ENCODE measurements at regions not wholly inside any gene's neighbourhood (a gene's known extent, or its start where the extent isn't known, plus 50 kb on each side); places are given as distances from the start of the nearest gene placed in this dataset.

- H2AFZ ChIP-seq = no peak overlapping the region
- 59 to 61% methylated on average over 22 of the region's 22 CpGs for WGBS, 2 experiments (ENCODE audit: low coverage in 1 of 2, low lambda C conversion rate in 2 of 2, missing lambda C conversion rate in 2 of 2)
- no peaks in the 10 kb centered on the region for H3K36me3 ChIP-seq (ENCODE audit: low read depth)
- no peak overlapping the region for H3K4me3 ChIP-seq
- H3K9me2 ChIP-seq (ENCODE audit: insufficient read depth) = no peaks in the 10 kb centered on the region
- H3K9me3 ChIP-seq (ENCODE audit: low read depth) = no peaks in the 10 kb centered on the region
- no peaks in the 10 kb centered on the region for H3K4me1 ChIP-seq (ENCODE audit: insufficient read depth)
- no peaks in the 10 kb centered on the region for H3F3A ChIP-seq (ENCODE audit: insufficient read depth)
- no peak overlapping the region for H3K27ac ChIP-seq
- no peaks in the 10 kb centered on the region for H4K20me1 ChIP-seq (ENCODE audit: insufficient read depth)
- no peak overlapping the region for H3K9ac ChIP-seq
- no peak overlapping the region for H3K4me2 ChIP-seq (ENCODE audit: unreplicated experiment)
- DNase-seq = no peak
- in situ Hi-C loops (cut with MboI) = no loop called here
- no peaks in the 10 kb centered on the region for H3K79me2 ChIP-seq (ENCODE audit: insufficient read depth)
- H3K27me3 ChIP-seq (replicated peaks; ENCODE audit: insufficient read depth) = peaks cover 14% of the 10 kb centered on the region
- no peak for TF ChIP-seq EZH2phosphoT487 (IDR thresholded peaks at IDR 0.05; ENCODE audit: insufficient read depth, low read depth)
- TF ChIP-seq EZH2 (IDR thresholded peaks at IDR 0.05; ENCODE audit: insufficient read depth, poor library complexity, severe bottlenecking) = no peak
Measured at GRCh38 chr3:13194285-13195209, 121.3 kb upstream of the IQSEC1 start.

GRCh38 chr3:13193320-13194284 is 120.4 kb upstream of the IQSEC1 start:
- 43 to 47% methylated on average over 17 of the region's 17 CpGs for WGBS, 2 experiments (ENCODE audit: low coverage in 1 of 2, low lambda C conversion rate in 2 of 2, missing lambda C conversion rate in 2 of 2)
- Histone ChIP-seq H3K9me2 (ENCODE audit: insufficient read depth) (no peaks in the 10 kb centered on the region), H3K9ac (no peak overlapping the region), H3K79me2 (ENCODE audit: insufficient read depth) (no peaks in the 10 kb centered on the region), H3F3A (ENCODE audit: insufficient read depth) (no peaks in the 10 kb centered on the region), H3K4me1 (ENCODE audit: insufficient read depth) (no peaks in the 10 kb centered on the region), H2AFZ (no peak overlapping the region), H3K36me3 (ENCODE audit: low read depth) (no peaks in the 10 kb centered on the region), H3K27ac (no peak overlapping the region), H4K20me1 (ENCODE audit: insufficient read depth) (no peaks in the 10 kb centered on the region), H3K27me3 (replicated peaks; ENCODE audit: insufficient read depth) (peaks cover 14% of the 10 kb centered on the region), H3K9me3 (ENCODE audit: low read depth) (no peaks in the 10 kb centered on the region), H3K4me3 (no peak overlapping the region), H3K4me2 (ENCODE audit: unreplicated experiment) (no peak overlapping the region)
- no peak for DNase-seq
- in situ Hi-C loops (cut with MboI) = no loop called here
- TF ChIP-seq EZH2 (IDR thresholded peaks at IDR 0.05; ENCODE audit: insufficient read depth, poor library complexity, severe bottlenecking) (no peak), EZH2phosphoT487 (IDR thresholded peaks at IDR 0.05; ENCODE audit: insufficient read depth, low read depth) (no peak)

- H3F3A ChIP-seq (ENCODE audit: insufficient read depth) = no peaks in the 10 kb centered on the region
- no peak overlapping the region for H2AFZ ChIP-seq
- H3K79me2 ChIP-seq (ENCODE audit: insufficient read depth) = no peaks in the 10 kb centered on the region
- H3K4me2 ChIP-seq (ENCODE audit: unreplicated experiment) = no peak overlapping the region
- DNase-seq = peak; percentile 34
- H4K20me1 ChIP-seq (ENCODE audit: insufficient read depth) = no peaks in the 10 kb centered on the region
- WGBS, 2 experiments (ENCODE audit: low coverage in 1 of 2, low lambda C conversion rate in 2 of 2, missing lambda C conversion rate in 2 of 2) = 61 to 66% methylated on average over 16 of the region's 16 CpGs
- TF ChIP-seq EZH2 (IDR thresholded peaks at IDR 0.05; ENCODE audit: insufficient read depth, poor library complexity, severe bottlenecking) (no peak), EZH2phosphoT487 (IDR thresholded peaks at IDR 0.05; ENCODE audit: insufficient read depth, low read depth) (no peak)
- no peak overlapping the region for H3K9ac ChIP-seq
- no peaks in the 10 kb centered on the region for H3K9me3 ChIP-seq (ENCODE audit: low read depth)
- H3K4me3 ChIP-seq = no peak overlapping the region
- in situ Hi-C loops (cut with MboI) = no loop called here
- no peak overlapping the region for H3K27ac ChIP-seq
- H3K27me3 ChIP-seq (replicated peaks; ENCODE audit: insufficient read depth) = peaks cover 14% of the 10 kb centered on the region
- no peaks in the 10 kb centered on the region for H3K4me1 ChIP-seq (ENCODE audit: insufficient read depth)
- no peaks in the 10 kb centered on the region for H3K9me2 ChIP-seq (ENCODE audit: insufficient read depth)
- H3K36me3 ChIP-seq (ENCODE audit: low read depth) = no peaks in the 10 kb centered on the region
Measured at GRCh38 chr3:13192471-13193213, 119.4 kb upstream of the IQSEC1 start.

- DNase-seq = no peak
- H3K79me2 ChIP-seq (ENCODE audit: insufficient read depth) = no peaks in the 10 kb centered on the region
- H3K9me3 ChIP-seq (ENCODE audit: low read depth) = no peaks in the 10 kb centered on the region
- in situ Hi-C loops (cut with MboI) = no loop called here
- no peak overlapping the region for H3K27ac ChIP-seq
- no peak overlapping the region for H2AFZ ChIP-seq
- no peaks in the 10 kb centered on the region for H3F3A ChIP-seq (ENCODE audit: insufficient read depth)
- peaks cover 11% of the 10 kb centered on the region for H3K27me3 ChIP-seq (replicated peaks; ENCODE audit: insufficient read depth)
- WGBS, 2 experiments (ENCODE audit: low coverage in 1 of 2, low lambda C conversion rate in 2 of 2, missing lambda C conversion rate in 2 of 2) = 51 to 58% methylated on average over 12 of the region's 12 CpGs
- H3K4me1 ChIP-seq (ENCODE audit: insufficient read depth) = no peaks in the 10 kb centered on the region
- H3K9ac ChIP-seq = no peak overlapping the region
- H3K9me2 ChIP-seq (ENCODE audit: insufficient read depth) = no peaks in the 10 kb centered on the region
- no peaks in the 10 kb centered on the region for H3K36me3 ChIP-seq (ENCODE audit: low read depth)
- TF ChIP-seq EZH2 (IDR thresholded peaks at IDR 0.05; ENCODE audit: insufficient read depth, poor library complexity, severe bottlenecking) (no peak), EZH2phosphoT487 (IDR thresholded peaks at IDR 0.05; ENCODE audit: insufficient read depth, low read depth) (no peak)
- H3K4me3 ChIP-seq = no peak overlapping the region
- no peak overlapping the region for H3K4me2 ChIP-seq (ENCODE audit: unreplicated experiment)
- H4K20me1 ChIP-seq (ENCODE audit: insufficient read depth) = no peaks in the 10 kb centered on the region
Measured at GRCh38 chr3:13191016-13191415, 117.8 kb upstream of the IQSEC1 start.
